A549 (cell line): ENCODE measurements at regions not wholly inside any gene's neighbourhood (a gene's known extent, or its start where the extent isn't known, plus 50 kb on each side); places are given as distances from the start of the nearest gene placed in this dataset.

Experiments used
- ATAC-seq, 2 experiments: fragments of 200-7000 bp in 1 of 2; fragments of >200 bp in 1 of 2; cut with Nextera tagmentation in 1 of 2; cut with Tn5 transposase in 1 of 2; 3 replicates each; pipeline versions ENCODE4 v1.8.0 to v1.9.1; 2018 to 2020; ENCODE audit warnings: mild to moderate bottlenecking in 1 of 2, moderate library complexity in 1 of 2
- CTCF ChIA-PET: fragments of 300-600 bp; sonication (Branson Sonifier 250); formaldehyde crosslinking; extraction: SDS; loops from one replicate; lab custom pipeline; 2021; ENCODE audit warnings: antibody characterized with exemption, inconsistent platforms; lab: Yijun Ruan, JAX
- POLR2A ChIA-PET: fragments of 350-600 bp; formaldehyde crosslinking; extraction: SDS; loops from one replicate; lab custom pipeline; 2021; ENCODE audit warnings: antibody characterized with exemption, inconsistent platforms; lab: Yijun Ruan, JAX
- DNase-seq, 2 experiments: peaks; one replicate each; pipeline versions ENCODE4 v3.0.0 to v3.0.0-alpha.2; 2011 to 2016; ENCODE audit warnings: low read depth in 1 of 2, low spot score in 1 of 2
- FAIRE-seq: peaks from 2 replicates; lab custom pipeline; 2011; peaks lifted over from hg19 to GRCh38; lab: Jason Lieb, UNC
- H3K27ac ChIP-seq, 2 experiments: fragments of >200 bp; sonication (Bioruptor Twin); formaldehyde crosslinking; 3 replicates each; pipeline ENCODE4 v1.5.1; 2016 to 2017
- H3K4me1 ChIP-seq: fragments of >200 bp; sonication (Bioruptor Twin); formaldehyde crosslinking; 3 replicates; pipeline ENCODE4 v1.6.1; 2016
- H3K4me2 ChIP-seq: fragments of >200 bp; sonication (Bioruptor Twin); formaldehyde crosslinking; 3 replicates; pipeline ENCODE4 v1.6.1; 2016
- H3K4me3 ChIP-seq: fragments of >200 bp; sonication (Bioruptor Twin); formaldehyde crosslinking; 3 replicates; pipeline ENCODE4 v1.5.1; 2016
- H3K9me3 ChIP-seq: fragments of >200 bp; sonication (Bioruptor Twin); formaldehyde crosslinking; 3 replicates; pipeline ENCODE4 v1.6.1; 2016
- CBX8 ChIP-seq: fragments of 200-600 bp; sonication (generic); IDR thresholded peaks from 2 replicates; pipeline ENCODE4 v1.6.1; 2016
- CEBPB ChIP-seq, 2 experiments: fragments of >200 bp in 1 of 2; sonication (Bioruptor Twin) in 1 of 2; formaldehyde crosslinking in 1 of 2; IDR thresholded peaks; 2 replicates each; pipeline ENCODE4 v1.6.1; 2012 to 2016
- EP300 ChIP-seq, 2 experiments: fragments of >200 bp; sonication (Bioruptor Twin); formaldehyde crosslinking; IDR thresholded peaks; 2 replicates in 1 of 2; 3 replicates in 1 of 2; pipeline ENCODE4 v1.6.1; 2016 to 2017
- FOSL2 ChIP-seq, 2 experiments: fragments of 450-650 bp in 1 of 2; fragments of >200 bp in 1 of 2; sonication (Bioruptor Twin) in 1 of 2; formaldehyde crosslinking; IDR thresholded peaks; 2 replicates each; pipeline versions ENCODE4 v1.5.0 to v1.6.1; 2016 to 2020; ENCODE audit warnings: mild to moderate bottlenecking in 1 of 2, moderate library complexity in 1 of 2
- HDAC2 ChIP-seq: fragments of 200-600 bp; sonication (generic); IDR thresholded peaks from 2 replicates; pipeline ENCODE4 v1.6.1; 2016
- JUN ChIP-seq, 2 experiments: fragments of >200 bp; sonication (Bioruptor Twin); formaldehyde crosslinking; IDR thresholded peaks; 2 replicates in 1 of 2; 3 replicates in 1 of 2; pipeline ENCODE4 v1.6.1; 2016 to 2017
- NFE2L2 ChIP-seq: fragments of 150-350 bp; conservative IDR thresholded peaks from 2 replicates; pipeline ENCODE4 v1.6.1; 2014; ENCODE audit warnings: low read length
- NPAS2 ChIP-seq: fragments of 250-450 bp; sonication (Bioruptor Pico); IDR thresholded peaks from 2 replicates; pipeline ENCODE4 v1.8.0; 2022; ENCODE audit warnings: mild to moderate bottlenecking, moderate library complexity, borderline replicate concordance
- RCOR1 ChIP-seq: fragments of 150-350 bp; IDR thresholded peaks from 2 replicates; pipeline ENCODE4 v1.6.1; 2014; ENCODE audit warnings: antibody characterized with exemption, low read length, low read depth
- SMC3 ChIP-seq: fragments of >200 bp; sonication (Bioruptor Twin); formaldehyde crosslinking; IDR thresholded peaks from 3 replicates; pipeline ENCODE4 v1.6.1; 2018; ENCODE audit warnings: inconsistent platforms
- TFCP2L1 ChIP-seq: fragments of 250-450 bp; sonication (Bioruptor Pico); IDR thresholded peaks from 2 replicates; pipeline ENCODE4 v1.5.0; 2021; ENCODE audit warnings: mild to moderate bottlenecking
- ZFP36 ChIP-seq: fragments of 450-650 bp; IDR thresholded peaks from 2 replicates; pipeline ENCODE4 v1.6.1; 2014; ENCODE audit warnings: borderline replicate concordance; ENCODE audit not compliant: partially characterized antibody
- WGBS: methylation state at CpG from one replicate; pipeline ENCODE4 v1.1.6; 2017; ENCODE audit errors: missing lambda C conversion rate; 5-methylcytosine and 5-hydroxymethylcytosine counted together
- TF ChIP-seq, protein P1 (sequence below): fragments of 250-450 bp; sonication (Bioruptor Pico); IDR thresholded peaks from 2 replicates; pipeline ENCODE4 v1.5.0; 2021; ENCODE audit warnings: mild to moderate bottlenecking, moderate library complexity, borderline replicate concordance
- TF ChIP-seq, protein P2 (sequence below): IDR thresholded peaks from 2 replicates; pipeline ENCODE4 v1.6.1; 2012
- TF ChIP-seq, protein P3 (sequence below): fragments of >200 bp; sonication (Bioruptor Twin); formaldehyde crosslinking; IDR thresholded peaks from 3 replicates; pipeline ENCODE4 v1.6.1; 2016
- TF ChIP-seq, protein P4 (sequence below): fragments of >200 bp; sonication (Bioruptor Twin); formaldehyde crosslinking; IDR thresholded peaks from 3 replicates; pipeline ENCODE4 v1.5.1; 2016
- TF ChIP-seq, protein P5 (sequence below): fragments of 150-350 bp; IDR thresholded peaks from 2 replicates; pipeline ENCODE4 v1.6.1; 2014; ENCODE audit warnings: low read depth, mild to moderate bottlenecking, low read length

DNA sequence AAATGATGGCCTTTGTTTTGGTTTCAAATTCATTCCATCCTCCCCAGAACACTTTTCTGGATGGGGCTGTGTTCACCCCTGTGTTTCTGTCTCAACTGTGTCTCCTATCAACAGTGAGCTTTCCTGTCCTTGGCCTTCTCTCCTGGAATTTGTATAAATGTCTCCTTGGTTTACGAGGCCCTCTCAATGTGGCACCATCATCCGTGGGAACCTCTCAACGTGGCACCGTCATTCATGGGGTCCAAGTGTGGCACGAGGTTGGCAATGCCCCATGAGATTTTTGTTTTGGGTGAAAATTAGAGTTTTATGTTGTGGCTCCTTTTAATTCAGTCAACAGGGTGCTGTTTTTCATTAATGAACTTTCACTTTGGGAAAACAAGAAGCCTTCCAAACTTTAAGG lies 280.7 kb upstream of the SALL3 start:
- POLR2A ChIA-PET: no interaction called here
- no peak for ATAC-seq
- DNase-seq: no peak
- TF ChIP-seq TFCP2L1 (CRISPR knock-in tag) (no peak), JUN (IDR thresholded peaks at IDR 0.05) (no peak), RCOR1 (no peak), EP300 (IDR thresholded peaks at IDR 0.05) (no peak), FOSL2 (IDR thresholded peaks at IDR 0.05) (no peak), FOSL2 (CRISPR knock-in tag; IDR thresholded peaks at IDR 0.05) (no peak), CEBPB (IDR thresholded peaks at IDR 0.05) (no peak), SMC3 (no peak), ZFP36 (no peak), HDAC2 (no peak), NFE2L2 (no peak), NPAS2 (CRISPR knock-in tag) (no peak)
- TF ChIP-seq, protein P1, sequence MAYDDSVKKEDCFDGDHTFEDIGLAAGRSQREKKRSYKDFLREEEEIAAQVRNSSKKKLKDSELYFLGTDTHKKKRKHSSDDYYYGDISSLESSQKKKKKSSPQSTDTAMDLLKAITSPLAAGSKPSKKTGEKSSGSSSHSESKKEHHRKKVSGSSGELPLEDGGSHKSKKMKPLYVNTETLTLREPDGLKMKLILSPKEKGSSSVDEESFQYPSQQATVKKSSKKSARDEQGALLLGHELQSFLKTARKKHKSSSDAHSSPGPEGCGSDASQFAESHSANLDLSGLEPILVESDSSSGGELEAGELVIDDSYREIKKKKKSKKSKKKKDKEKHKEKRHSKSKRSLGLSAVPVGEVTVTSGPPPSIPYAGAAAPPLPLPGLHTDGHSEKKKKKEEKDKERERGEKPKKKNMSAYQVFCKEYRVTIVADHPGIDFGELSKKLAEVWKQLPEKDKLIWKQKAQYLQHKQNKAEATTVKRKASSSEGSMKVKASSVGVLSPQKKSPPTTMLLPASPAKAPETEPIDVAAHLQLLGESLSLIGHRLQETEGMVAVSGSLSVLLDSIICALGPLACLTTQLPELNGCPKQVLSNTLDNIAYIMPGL: no peak
- TF ChIP-seq, protein P2, sequence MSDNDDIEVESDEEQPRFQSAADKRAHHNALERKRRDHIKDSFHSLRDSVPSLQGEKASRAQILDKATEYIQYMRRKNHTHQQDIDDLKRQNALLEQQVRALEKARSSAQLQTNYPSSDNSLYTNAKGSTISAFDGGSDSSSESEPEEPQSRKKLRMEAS: no peak
- TF ChIP-seq, protein P3, sequence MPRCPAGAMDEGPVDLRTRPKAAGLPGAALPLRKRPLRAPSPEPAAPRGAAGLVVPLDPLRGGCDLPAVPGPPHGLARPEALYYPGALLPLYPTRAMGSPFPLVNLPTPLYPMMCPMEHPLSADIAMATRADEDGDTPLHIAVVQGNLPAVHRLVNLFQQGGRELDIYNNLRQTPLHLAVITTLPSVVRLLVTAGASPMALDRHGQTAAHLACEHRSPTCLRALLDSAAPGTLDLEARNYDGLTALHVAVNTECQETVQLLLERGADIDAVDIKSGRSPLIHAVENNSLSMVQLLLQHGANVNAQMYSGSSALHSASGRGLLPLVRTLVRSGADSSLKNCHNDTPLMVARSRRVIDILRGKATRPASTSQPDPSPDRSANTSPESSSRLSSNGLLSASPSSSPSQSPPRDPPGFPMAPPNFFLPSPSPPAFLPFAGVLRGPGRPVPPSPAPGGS: no peak
- TF ChIP-seq, protein P4, sequence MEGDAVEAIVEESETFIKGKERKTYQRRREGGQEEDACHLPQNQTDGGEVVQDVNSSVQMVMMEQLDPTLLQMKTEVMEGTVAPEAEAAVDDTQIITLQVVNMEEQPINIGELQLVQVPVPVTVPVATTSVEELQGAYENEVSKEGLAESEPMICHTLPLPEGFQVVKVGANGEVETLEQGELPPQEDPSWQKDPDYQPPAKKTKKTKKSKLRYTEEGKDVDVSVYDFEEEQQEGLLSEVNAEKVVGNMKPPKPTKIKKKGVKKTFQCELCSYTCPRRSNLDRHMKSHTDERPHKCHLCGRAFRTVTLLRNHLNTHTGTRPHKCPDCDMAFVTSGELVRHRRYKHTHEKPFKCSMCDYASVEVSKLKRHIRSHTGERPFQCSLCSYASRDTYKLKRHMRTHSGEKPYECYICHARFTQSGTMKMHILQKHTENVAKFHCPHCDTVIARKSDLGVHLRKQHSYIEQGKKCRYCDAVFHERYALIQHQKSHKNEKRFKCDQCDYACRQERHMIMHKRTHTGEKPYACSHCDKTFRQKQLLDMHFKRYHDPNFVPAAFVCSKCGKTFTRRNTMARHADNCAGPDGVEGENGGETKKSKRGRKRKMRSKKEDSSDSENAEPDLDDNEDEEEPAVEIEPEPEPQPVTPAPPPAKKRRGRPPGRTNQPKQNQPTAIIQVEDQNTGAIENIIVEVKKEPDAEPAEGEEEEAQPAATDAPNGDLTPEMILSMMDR: no peak
- Histone ChIP-seq H3K9me3 (no peaks in the 10 kb centered on the region), H3K4me1 (no peaks in the 10 kb centered on the region), H3K4me2 (no peak overlapping the region), H3K4me3 (no peak overlapping the region), H3K27ac (no peak overlapping the region)
- FAIRE-seq: no peak
- 4% methylated on average over 5 of the region's 5 CpGs for WGBS
- CTCF ChIA-PET: no interaction called here

DNA sequence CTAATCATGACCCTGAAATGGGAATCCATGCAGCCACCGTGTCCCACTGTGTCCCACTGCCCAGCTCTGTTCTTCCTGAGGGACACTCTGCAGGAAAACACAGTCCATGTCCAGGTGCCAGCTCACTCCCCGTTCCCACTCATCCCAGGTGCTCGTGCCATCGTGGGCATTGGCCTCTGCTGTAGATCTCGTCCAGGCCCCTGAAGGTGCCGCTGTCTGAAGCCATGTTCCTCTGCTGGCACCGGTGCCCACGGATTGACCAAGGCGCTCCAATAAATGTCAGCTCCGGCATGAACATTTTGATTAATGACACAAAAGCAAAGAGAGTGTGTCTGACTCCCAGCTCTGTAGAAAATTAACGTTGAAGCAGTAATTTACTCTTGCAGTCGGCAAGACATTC lies 280.1 kb upstream of the SALL3 start:
- FAIRE-seq: no peak
- no peak for DNase-seq
- no peak overlapping the region for H3K4me3 ChIP-seq
- no peak overlapping the region for H3K27ac ChIP-seq
- TF ChIP-seq NPAS2 (CRISPR knock-in tag) (no peak), ZFP36 (no peak)
- POLR2A ChIA-PET: no interaction called here
- no peak for ATAC-seq
- no peak overlapping the region for H3K4me2 ChIP-seq
- CTCF ChIA-PET: no interaction called here
- WGBS: 25% methylated on average over 11 of the region's 12 CpGs
- no peaks in the 10 kb centered on the region for H3K9me3 ChIP-seq
- no peaks in the 10 kb centered on the region for H3K4me1 ChIP-seq

DNA sequence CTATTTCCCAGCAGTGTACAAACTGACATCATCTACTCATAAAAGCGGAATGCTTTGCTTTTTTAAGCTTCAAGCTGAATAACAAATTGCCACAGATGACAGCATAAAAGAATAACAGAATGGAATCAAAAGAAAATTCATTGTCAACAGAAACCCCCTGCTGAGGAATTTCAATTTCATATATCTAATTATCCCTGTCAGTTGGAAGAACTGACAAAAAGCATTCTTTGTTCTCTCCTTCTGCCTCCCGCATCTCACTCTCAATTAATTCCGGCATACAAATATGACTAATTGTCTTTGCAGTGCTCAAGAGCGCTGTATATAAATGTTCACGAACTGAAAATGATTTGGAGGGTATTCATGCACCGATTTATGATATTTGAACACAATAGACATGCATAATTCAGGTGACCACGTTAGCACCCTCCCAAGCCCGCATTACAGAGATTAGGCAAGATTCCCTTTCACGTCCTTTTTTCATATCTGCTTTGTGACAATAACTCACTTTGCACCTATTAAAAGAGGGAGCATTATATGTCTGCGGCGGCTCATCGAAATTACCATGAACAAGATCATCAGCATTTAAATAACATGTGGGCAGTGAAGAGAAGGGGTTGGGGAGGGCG lies 277.7 kb upstream of the SALL3 start:
- H3K4me2 ChIP-seq: no peak overlapping the region
- POLR2A ChIA-PET: no interaction called here
- no peaks in the 10 kb centered on the region for H3K4me1 ChIP-seq
- ATAC-seq (no peak), FAIRE-seq (no peak), DNase-seq (no peak)
- no peak overlapping the region for H3K4me3 ChIP-seq
- no peak overlapping the region for H3K27ac ChIP-seq
- no peaks in the 10 kb centered on the region for H3K9me3 ChIP-seq
- CTCF ChIA-PET: no interaction called here
- WGBS: 19% methylated on average over 13 of the region's 13 CpGs
- TF ChIP-seq, protein P5, sequence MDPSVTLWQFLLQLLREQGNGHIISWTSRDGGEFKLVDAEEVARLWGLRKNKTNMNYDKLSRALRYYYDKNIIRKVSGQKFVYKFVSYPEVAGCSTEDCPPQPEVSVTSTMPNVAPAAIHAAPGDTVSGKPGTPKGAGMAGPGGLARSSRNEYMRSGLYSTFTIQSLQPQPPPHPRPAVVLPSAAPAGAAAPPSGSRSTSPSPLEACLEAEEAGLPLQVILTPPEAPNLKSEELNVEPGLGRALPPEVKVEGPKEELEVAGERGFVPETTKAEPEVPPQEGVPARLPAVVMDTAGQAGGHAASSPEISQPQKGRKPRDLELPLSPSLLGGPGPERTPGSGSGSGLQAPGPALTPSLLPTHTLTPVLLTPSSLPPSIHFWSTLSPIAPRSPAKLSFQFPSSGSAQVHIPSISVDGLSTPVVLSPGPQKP: no peak
- peak; percentile 76; the same call in 1 of the 2 replicates for TF ChIP-seq CBX8
